Esophagus muscularis mucosa (tissue), 3 donors: ENCODE measurements at regions not wholly inside any gene's neighbourhood (a gene's known extent, or its start where the extent isn't known, plus 50 kb on each side); places are given as distances from the start of the nearest gene placed in this dataset.

Experiments
- CTCF ChIP-seq, 3 experiments: fragments of 200-600 bp in 2 of 3; fragments of 450-650 bp in 1 of 3; sonication (generic) in 2 of 3; IDR thresholded peaks; one replicate each; pipeline ENCODE4 v1.5.1; 2017 to 2019; ENCODE audit warnings: antibody characterized with exemption in 3 of 3, mild to moderate bottlenecking in 2 of 3, moderate library complexity in 1 of 3
- POLR2A ChIP-seq: fragments of 450-650 bp; IDR thresholded peaks from one replicate; pipeline ENCODE4 v1.6.1; 2017; ENCODE audit warnings: antibody characterized with exemption, moderate library complexity, mild to moderate bottlenecking, low read depth

GRCh38 chr3:110756705-110757104 lies 314.9 kb upstream of the NECTIN3 start:
- TF ChIP-seq CTCF (IDR thresholded peaks at IDR 0.05) (no peak), POLR2A (no peak)
